ENCODE measurements at regions not wholly inside any gene's neighbourhood (a gene's known extent, or its start where the extent isn't known, plus 50 kb on each side); places are given as distances from the start of the nearest gene placed in this dataset.
"Not testable (repeated sequence)": the region's sequence is repeated elsewhere in the genome, so short reads cannot be mapped to it uniquely, and the experiment has no call there.

DNA sequence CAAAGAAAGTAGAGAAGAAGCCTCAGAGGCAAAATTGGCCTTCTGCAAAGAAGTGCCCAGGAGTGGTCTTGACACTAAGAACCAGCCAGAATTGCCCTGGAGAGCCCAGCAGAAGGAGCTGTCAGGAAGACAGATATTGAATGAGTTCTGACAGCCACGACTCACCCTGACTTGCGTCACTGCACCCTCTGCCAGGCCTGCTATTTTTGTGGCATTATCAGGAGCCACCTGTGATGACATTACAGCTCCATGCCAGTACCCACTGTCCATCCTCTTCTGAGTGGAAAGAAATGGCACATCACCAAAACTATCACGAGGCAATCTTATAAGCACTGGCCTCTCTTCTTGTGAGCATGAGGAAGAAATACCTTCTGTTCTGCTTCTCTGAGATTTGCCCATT lies 67.7 kb downstream of the SMIM20 start:
- Mint-ChIP-seq H3K27me3 (peaks cover 4% of the 10 kb centered on the region), H3K27ac (no peak overlapping the region), H3K9me3 (no peaks in the 10 kb centered on the region), H3K4me3 (no peak overlapping the region), H3K36me3 (no peaks in the 10 kb centered on the region), H3K4me1 (peaks cover 4 to 5% (median 4%) of the 10 kb centered on the region in 3 donors)

DNA sequence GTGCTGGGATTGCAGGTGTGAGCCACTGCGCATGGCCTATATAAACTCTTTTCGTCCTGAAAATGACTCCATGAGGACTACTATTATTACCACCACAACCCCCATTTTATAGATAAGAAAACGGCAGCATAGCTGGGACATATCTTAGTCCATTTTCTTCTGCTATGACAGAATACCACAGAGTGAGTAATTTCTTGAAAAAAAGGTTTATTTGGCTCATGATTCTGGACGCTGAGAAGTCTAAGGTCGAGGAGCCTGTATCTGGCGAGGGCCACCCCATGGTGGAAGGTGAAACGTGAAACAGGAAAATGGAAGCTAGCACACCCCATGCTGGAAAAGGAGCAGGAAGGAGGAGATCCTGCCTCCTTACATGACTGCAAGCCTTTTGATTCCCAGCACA lies 68.9 kb downstream of the SMIM20 start:
- peaks cover 5 to 7% (median 6%) of the 10 kb centered on the region in 3 donors for H3K4me1 Mint-ChIP-seq
- H3K27me3 Mint-ChIP-seq, result peaks cover 4% of the 10 kb centered on the region
- H3K4me3 Mint-ChIP-seq, result no peak overlapping the region
- no peaks in the 10 kb centered on the region for H3K9me3 Mint-ChIP-seq
- H3K36me3 Mint-ChIP-seq, result no peaks in the 10 kb centered on the region
- H3K27ac Mint-ChIP-seq, result peak overlapping the region in 1 of 3 donors; percentile 73

DNA sequence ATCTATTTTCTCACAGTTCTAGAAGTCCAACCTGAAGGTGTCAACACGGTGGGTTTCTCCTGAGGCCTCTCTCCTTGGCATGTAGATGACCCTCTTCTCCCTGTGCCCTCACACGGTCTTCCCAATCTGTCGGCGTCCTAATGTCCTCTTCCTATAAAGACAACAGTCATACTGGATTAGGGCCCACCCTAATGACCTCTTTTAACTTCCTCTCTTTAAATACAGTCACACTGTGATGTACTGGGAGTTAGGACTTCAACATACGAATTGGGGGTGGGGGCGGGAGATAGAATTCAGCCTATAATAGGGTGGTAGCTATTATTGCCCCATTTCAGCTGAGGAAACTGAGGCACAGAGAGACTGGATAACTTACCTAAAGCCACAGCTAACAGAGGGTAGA lies 70.2 kb downstream of the SMIM20 start:
- Mint-ChIP-seq H3K27ac (no peak overlapping the region), H3K27me3 (peaks cover 4% of the 10 kb centered on the region), H3K9me3 (no peaks in the 10 kb centered on the region), H3K36me3 (no peaks in the 10 kb centered on the region), H3K4me3 (no peak overlapping the region), H3K4me1 (peaks cover 5 to 13% (median 9%) of the 10 kb centered on the region in 3 donors)

DNA sequence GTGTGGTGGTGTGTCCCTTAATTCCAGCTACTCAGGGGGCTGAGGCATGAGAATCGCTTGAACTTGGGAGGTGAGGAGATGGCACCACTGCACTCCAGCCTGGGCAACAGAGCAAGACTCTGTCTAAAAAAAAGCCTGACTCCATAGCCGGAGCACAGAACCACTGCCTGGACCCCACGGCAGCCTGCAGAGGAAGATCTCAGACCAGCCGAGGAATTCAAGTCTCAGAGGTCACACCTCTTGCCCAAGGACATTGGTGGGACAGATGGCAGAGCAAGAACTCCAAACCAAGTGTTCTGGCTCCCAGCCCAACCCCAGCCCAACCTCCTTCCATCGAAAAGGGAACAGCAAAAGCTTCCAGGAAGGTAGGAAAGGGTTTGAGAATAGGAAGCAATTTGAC lies 70.8 kb downstream of the SMIM20 start:
- Mint-ChIP-seq H3K27me3 (peaks cover 4% of the 10 kb centered on the region), H3K27ac (peak overlapping the region in 1 of 3 donors; percentile 2), H3K36me3 (no peaks in the 10 kb centered on the region), H3K4me3 (no peak overlapping the region), H3K4me1 (peaks cover 5 to 13% (median 9%) of the 10 kb centered on the region in 3 donors), H3K9me3 (no peaks in the 10 kb centered on the region)

DNA sequence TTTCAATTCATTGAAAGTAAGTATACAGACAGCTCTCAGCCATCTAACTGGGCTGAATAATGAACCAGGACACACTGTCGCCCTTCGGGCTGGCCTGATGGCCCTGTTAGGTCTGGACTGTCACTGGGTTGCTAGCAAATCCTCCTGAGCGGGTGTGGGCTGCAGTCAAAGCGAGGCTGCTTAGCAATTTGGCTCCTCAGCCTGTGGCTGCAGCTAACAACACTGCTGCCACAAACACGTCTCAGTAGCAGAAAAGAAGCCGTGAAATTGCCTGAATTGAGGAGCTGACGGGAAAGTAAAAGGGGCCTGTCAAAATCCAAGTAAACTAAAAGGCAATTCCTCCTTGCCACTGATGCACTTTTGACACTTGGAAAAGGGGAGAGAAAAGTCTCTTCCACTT lies 72.8 kb downstream of the SMIM20 start:
- H3K4me3 Mint-ChIP-seq, result no peak overlapping the region
- peaks cover 5 to 13% (median 9%) of the 10 kb centered on the region in 3 donors for H3K4me1 Mint-ChIP-seq
- H3K27ac Mint-ChIP-seq, result no peak overlapping the region
- H3K36me3 Mint-ChIP-seq, result no peaks in the 10 kb centered on the region
- peaks cover 4% of the 10 kb centered on the region for H3K27me3 Mint-ChIP-seq
- H3K9me3 Mint-ChIP-seq, result no peaks in the 10 kb centered on the region

DNA sequence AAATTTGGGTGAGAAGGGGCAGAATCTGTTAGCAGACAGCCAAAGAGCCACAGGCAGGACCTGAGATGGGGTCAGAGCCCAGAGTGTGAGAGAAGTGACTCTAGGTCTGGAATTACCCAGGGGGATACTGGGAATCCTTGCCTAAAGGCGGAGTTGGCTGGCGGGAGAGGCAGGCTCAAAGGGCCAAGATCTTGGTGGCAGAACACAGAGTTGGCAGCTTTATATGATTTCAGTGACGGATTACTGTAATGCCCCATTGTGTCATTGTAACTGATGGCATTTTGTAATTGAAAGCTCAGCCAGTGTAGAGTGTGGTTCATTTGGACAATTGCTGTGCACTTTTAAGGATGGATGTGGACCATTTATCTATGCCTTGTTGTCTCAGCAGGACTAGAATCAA lies 77.3 kb downstream of the SMIM20 start:
- H3K4me1 Mint-ChIP-seq, result peaks cover 0 to 13% (median 10%) of the 10 kb centered on the region in 3 donors
- peaks cover 2% of the 10 kb centered on the region for H3K27me3 Mint-ChIP-seq
- H3K36me3 Mint-ChIP-seq, result no peaks in the 10 kb centered on the region
- peak overlapping the region in 1 of 3 donors; percentile 10 for H3K27ac Mint-ChIP-seq
- H3K4me3 Mint-ChIP-seq, result peak overlapping the region in 1 of 4 donors; percentile 42
- H3K9me3 Mint-ChIP-seq, result no peaks in the 10 kb centered on the region

DNA sequence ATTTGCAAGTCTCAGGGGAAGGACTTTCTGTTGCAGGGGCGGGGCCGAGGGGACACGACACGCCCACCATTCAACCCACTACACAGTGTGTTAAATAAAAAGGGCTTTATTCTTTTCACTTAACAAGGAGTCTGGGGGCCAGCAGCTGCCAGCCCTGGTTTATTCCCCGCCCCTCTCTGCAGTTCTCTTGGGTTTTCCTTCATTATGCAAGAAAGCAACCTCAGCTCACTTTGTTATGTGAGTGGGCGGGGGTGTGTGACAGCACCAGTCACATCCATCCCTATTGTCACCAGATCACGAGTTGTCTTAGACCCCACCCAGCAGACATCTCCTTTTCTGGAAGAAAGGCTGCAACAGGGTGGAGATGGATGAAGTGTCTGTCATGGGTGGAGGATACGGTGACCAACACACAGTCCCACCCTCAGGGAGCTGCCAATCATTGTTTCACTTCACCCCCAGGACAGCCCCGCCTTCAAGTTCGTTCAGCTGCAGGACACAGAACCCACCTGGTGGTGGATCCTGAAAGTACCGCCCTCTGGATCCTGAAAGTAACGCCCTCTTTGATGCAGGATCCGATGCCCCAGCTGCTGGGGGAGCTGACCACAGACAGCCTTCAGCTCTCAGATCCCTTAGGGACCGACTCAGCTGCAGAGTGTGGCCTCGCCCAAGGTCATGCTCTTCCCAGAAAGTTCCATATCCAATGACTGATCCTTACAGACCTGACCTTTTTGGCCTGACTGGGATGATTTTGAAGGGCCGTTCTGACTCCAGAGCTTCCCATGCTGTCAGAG lies 79.6 kb downstream of the SMIM20 start:
- Mint-ChIP-seq H3K4me1 (peaks cover 0 to 6% (median 5%) of the 10 kb centered on the region in 3 donors), H3K36me3 (no peaks in the 10 kb centered on the region), H3K27me3 (no peaks in the 10 kb centered on the region), H3K9me3 (no peaks in the 10 kb centered on the region), H3K4me3 (peak overlapping the region in 1 of 4 donors; percentile 70), H3K27ac (peak overlapping the region in 1 of 3 donors; percentile 82)

DNA sequence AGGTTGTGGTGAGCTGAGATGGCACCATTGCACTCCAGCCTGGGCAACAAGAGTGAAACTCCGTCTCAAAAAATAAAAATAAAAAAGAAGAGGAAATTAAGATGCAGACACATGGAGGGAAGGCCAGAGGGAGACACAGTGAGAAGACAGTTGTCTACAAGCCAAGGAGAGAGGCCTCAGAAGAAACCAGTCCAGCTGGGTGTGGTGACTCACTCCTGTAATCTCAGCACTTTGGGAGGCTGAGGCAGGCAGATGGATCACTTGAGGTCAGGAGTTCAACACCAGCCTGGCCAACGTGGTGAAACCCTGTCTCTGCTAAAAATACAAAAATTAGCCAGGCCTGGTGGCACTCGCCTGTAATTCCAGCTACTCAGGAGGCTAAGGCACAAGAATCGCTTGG lies 80.6 kb downstream of the SMIM20 start:
- not testable (repeated sequence) for H3K27ac Mint-ChIP-seq, H3K4me1 Mint-ChIP-seq

DNA sequence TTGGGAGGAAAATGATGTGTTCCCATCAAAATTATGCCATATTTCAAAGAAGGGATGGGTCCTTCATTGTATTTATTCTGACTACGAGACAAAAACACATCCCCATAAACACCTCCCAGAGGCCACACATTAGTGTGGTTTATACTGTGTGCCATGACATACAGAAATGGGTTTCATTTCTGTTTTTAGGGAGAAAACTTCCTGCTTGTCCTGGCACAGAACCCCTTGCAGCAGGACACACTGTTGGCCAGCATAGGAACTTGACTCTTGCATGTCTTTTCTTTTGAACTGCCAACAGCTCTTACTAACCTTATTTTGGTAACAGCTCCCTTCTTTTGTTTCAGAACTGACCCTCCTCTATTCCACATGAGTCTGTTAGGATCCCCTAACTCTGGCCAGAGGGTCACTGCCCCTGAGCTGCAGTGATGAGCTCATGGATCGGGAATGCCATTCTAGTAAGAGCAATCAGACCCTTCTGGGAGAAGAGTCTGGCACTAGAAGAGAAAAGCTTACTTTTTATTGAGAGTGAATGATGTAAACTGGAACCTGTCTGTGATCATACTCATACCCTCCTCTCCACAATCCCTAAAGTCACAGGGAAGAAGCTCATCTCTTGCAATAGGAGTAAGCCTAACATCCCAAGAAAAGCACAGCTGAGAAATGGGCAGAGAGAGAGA lies 86.4 kb downstream of the SMIM20 start:
- Mint-ChIP-seq H3K27me3 (peaks cover 2% of the 10 kb centered on the region), H3K36me3 (no peaks in the 10 kb centered on the region), H3K4me3 (no peak overlapping the region), H3K4me1 (no peaks in the 10 kb centered on the region), H3K27ac (no peak overlapping the region), H3K9me3 (no peaks in the 10 kb centered on the region)

More for the DNA sequence above, 80.6 kb downstream of the SMIM20 start:
- not testable (repeated sequence) for H3K36me3 Mint-ChIP-seq, H3K9me3 Mint-ChIP-seq, H3K4me3 Mint-ChIP-seq, H3K27me3 Mint-ChIP-seq

DNA sequence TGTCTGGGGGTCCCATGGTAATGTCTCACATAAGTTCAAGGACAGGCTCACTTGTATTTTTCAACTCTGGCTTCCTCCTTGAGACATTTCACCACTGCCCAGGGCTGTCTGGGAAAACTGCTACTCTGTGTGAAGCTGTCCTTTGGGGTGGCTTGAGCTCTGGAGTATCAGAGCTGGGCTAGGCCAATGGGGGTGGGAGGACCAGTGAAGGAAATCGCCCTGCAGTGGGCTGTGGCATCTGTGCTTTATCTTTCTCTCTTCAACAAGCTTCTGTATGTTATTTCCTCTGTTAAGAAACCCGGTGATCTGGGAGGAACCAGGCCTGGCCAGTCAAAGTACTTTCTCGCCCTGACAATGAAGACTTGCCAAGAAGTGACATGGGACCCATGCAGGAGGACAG lies 87.4 kb downstream of the SMIM20 start:
- Mint-ChIP-seq H3K36me3 (no peaks in the 10 kb centered on the region), H3K4me3 (peak overlapping the region in 1 of 4 donors; percentile 20), H3K9me3 (no peaks in the 10 kb centered on the region), H3K27ac (peak overlapping the region in 1 of 3 donors; percentile 16), H3K27me3 (peaks cover 2% of the 10 kb centered on the region), H3K4me1 (no peaks in the 10 kb centered on the region)

DNA sequence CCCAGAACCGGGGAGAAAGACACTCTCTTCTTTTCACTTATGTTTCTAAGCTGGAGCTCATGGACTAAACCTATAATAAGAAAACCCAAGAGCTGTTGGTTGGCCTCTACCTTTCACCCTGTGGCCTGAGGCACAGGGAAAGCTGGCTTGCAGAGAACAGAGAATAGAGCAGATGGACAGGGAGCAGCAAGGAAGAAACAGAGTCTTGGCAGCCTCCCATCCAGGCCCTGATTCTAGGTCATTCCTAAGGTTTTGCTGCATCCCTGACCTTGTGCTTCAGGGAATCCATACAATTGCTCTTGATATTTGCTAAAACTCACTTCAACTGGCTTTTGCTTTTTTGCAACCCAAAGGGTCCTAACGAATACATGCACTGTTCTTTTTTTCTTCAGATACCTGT lies 87.8 kb downstream of the SMIM20 start:
- H3K4me3 Mint-ChIP-seq, result no peak overlapping the region
- peaks cover 2% of the 10 kb centered on the region for H3K27me3 Mint-ChIP-seq
- peak overlapping the region in 1 of 3 donors; percentile 16 for H3K27ac Mint-ChIP-seq
- no peaks in the 10 kb centered on the region for H3K36me3 Mint-ChIP-seq
- H3K4me1 Mint-ChIP-seq, result no peaks in the 10 kb centered on the region
- no peaks in the 10 kb centered on the region for H3K9me3 Mint-ChIP-seq

DNA sequence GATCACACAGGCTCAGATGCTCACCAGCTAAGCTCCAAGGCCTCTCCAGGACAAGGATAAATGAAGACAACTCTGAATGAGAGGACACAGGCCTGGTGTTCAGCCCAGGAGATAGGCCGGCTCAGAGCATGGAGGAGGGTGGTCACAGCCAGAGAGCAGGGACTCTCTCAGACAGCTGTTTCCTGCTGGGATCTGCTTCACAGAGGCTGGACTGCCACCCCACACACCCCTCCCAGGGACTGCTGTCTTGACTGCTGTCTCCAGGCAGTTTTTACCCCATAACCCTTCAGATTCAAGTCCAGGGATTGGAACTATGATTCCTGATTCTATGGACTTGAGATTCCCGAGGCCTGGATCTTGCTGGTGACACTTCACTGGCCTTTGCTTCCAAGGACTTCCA lies 89.0 kb downstream of the SMIM20 start:
- H3K4me3 Mint-ChIP-seq, result no peak overlapping the region
- peaks cover 2% of the 10 kb centered on the region for H3K27me3 Mint-ChIP-seq
- H3K4me1 Mint-ChIP-seq, result no peaks in the 10 kb centered on the region
- H3K27ac Mint-ChIP-seq, result no peak overlapping the region
- peaks cover 0 to 1% (median 0%) of the 10 kb centered on the region in 3 donors for H3K9me3 Mint-ChIP-seq
- no peaks in the 10 kb centered on the region for H3K36me3 Mint-ChIP-seq

DNA sequence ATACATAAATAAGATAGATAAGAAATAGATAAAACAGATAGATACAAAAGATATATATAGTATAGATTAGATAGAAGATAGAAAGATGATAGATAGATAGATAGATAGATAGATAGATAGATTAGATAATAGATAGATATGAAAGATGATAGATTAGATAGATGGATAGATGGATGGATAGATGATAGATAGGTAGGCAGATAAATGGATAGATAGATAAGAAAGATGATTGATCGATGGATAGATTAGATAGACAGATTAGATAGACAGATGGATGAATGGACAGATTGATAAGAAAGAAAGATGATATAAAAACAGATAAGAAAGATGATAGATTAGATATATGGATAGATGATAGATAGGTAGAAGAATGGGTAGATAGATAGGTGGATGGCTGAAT lies 90.3 kb downstream of the SMIM20 start:
- no peaks in the 10 kb centered on the region for H3K36me3 Mint-ChIP-seq
- H3K4me3 Mint-ChIP-seq, result no peak overlapping the region
- H3K4me1 Mint-ChIP-seq, result no peaks in the 10 kb centered on the region
- no peak overlapping the region for H3K27ac Mint-ChIP-seq
- peaks cover 0 to 1% (median 0%) of the 10 kb centered on the region in 3 donors for H3K9me3 Mint-ChIP-seq
- peaks cover 2% of the 10 kb centered on the region for H3K27me3 Mint-ChIP-seq

DNA sequence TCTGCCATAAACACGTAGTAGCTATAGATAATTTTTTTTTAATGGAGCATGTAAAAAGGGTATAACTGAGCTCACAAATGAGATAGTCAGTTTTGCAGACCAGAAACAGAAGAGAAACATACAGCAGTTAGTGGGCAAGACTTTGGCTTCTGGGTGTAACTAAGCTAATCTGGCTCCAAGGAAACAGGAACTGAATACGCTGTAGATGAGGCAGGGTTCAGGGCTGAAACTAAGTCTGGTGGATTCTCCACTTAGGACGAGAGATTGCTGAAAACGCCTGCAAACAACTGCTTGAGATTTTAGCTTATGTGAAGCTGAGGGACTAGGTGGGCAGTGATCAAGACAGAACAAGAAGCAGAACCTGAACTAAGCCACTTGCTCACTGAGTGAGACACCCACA lies 91.7 kb downstream of the SMIM20 start:
- H3K9me3 Mint-ChIP-seq, result peaks cover 1 to 4% (median 4%) of the 10 kb centered on the region in 3 donors
- H3K27ac Mint-ChIP-seq, result no peak overlapping the region
- peaks cover 7% of the 10 kb centered on the region for H3K27me3 Mint-ChIP-seq
- H3K36me3 Mint-ChIP-seq, result no peaks in the 10 kb centered on the region
- H3K4me3 Mint-ChIP-seq, result no peak overlapping the region
- no peaks in the 10 kb centered on the region for H3K4me1 Mint-ChIP-seq

DNA sequence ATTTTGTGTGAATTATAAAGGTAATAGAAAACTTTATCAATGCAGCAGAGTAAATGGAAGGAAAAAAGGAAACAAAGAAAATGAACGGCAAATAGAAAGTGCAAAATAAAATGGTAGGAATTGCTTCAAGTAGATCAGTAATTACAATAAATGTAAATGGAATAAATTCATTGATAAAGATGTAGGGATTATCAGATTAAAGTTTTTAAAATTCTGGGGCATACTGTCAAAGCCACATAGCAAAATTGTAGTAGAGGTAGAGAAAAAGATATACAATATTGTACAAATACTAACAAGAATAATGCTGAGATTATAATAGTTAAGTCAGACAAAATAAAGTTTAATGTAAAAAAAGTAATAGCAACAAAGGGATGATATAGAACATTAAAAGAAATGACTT lies 94.7 kb downstream of the SMIM20 start:
- peaks cover 2% of the 10 kb centered on the region for H3K36me3 Mint-ChIP-seq
- no peaks in the 10 kb centered on the region for H3K4me1 Mint-ChIP-seq
- H3K27ac Mint-ChIP-seq, result no peak overlapping the region
- H3K9me3 Mint-ChIP-seq, result peaks cover 1 to 4% (median 4%) of the 10 kb centered on the region in 3 donors
- H3K27me3 Mint-ChIP-seq, result peaks cover 15% of the 10 kb centered on the region
- H3K4me3 Mint-ChIP-seq, result no peak overlapping the region

DNA sequence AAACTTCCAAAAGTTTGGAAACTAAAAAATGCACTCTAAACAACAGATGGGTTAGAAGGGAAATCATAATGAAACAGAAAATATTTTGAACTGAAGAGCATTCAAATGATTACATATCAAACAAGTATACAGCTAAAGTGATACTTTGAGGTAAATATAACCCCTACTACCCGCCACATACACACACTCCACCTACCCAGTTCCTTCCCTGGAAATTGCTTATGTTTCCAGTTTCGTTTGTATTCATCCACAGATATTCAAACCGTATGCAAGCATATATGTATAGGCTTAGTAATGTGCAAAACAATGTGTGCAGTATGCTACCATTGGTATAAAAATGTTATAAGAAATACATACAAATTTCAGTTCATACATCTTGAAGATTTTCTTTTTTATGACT lies 95.5 kb downstream of the SMIM20 start:
- H3K4me3 Mint-ChIP-seq, result no peak overlapping the region
- no peaks in the 10 kb centered on the region for H3K4me1 Mint-ChIP-seq
- no peak overlapping the region for H3K27ac Mint-ChIP-seq
- H3K36me3 Mint-ChIP-seq, result peaks cover 2% of the 10 kb centered on the region
- peaks cover 19% of the 10 kb centered on the region for H3K27me3 Mint-ChIP-seq
- peaks cover 1 to 4% (median 4%) of the 10 kb centered on the region in 3 donors for H3K9me3 Mint-ChIP-seq

Measured in IgD-negative memory B cell (primary cell).